ENCODE measurements at regions not wholly inside any gene's neighbourhood (a gene's known extent, or its start where the extent isn't known, plus 50 kb on each side); places are given as distances from the start of the nearest gene placed in this dataset.
A peak's percentile ranks its signal among the peaks of the same experiment; 100 is the strongest.

DNA sequence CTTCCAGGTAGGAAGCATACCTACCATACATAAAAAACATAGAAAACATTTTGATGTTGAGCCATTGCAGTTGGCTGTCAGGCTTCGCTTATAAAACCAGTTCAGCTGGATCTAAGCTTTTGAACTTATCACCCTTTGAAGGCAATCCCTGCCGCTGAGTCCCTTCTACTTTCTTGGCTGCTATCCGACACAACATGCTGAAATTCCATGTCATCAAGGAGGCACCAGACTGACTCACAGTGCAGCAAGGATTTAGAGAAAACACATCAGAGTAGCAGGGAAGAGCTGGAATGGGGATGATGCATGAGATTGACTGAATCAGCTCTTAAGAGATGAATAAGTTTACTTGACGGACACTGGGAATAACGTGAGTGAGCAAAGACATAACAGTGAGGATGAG, 135.0 kb upstream of the MAN1A1 start:
- no peak for TF ChIP-seq TAF1 (IDR thresholded peaks at IDR 0.05; ENCODE audit: borderline replicate concordance, insufficient read depth, low read length)
- TF ChIP-seq, protein P1, sequence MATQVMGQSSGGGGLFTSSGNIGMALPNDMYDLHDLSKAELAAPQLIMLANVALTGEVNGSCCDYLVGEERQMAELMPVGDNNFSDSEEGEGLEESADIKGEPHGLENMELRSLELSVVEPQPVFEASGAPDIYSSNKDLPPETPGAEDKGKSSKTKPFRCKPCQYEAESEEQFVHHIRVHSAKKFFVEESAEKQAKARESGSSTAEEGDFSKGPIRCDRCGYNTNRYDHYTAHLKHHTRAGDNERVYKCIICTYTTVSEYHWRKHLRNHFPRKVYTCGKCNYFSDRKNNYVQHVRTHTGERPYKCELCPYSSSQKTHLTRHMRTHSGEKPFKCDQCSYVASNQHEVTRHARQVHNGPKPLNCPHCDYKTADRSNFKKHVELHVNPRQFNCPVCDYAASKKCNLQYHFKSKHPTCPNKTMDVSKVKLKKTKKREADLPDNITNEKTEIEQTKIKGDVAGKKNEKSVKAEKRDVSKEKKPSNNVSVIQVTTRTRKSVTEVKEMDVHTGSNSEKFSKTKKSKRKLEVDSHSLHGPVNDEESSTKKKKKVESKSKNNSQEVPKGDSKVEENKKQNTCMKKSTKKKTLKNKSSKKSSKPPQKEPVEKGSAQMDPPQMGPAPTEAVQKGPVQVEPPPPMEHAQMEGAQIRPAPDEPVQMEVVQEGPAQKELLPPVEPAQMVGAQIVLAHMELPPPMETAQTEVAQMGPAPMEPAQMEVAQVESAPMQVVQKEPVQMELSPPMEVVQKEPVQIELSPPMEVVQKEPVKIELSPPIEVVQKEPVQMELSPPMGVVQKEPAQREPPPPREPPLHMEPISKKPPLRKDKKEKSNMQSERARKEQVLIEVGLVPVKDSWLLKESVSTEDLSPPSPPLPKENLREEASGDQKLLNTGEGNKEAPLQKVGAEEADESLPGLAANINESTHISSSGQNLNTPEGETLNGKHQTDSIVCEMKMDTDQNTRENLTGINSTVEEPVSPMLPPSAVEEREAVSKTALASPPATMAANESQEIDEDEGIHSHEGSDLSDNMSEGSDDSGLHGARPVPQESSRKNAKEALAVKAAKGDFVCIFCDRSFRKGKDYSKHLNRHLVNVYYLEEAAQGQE (IDR thresholded peaks at IDR 0.05; ENCODE audit: insufficient read depth in 1 of 2, low read depth in 2 of 2, low read length in 2 of 2) = 0 out of 4 replicates have a peak, but pooled peaks of 1 of the 2 experiments have one; percentile 7

GRCh38 chr6:119483908-119484307, 134.3 kb upstream of the MAN1A1 start:
- no peak for TF ChIP-seq FOXP2 (optimal IDR thresholded peaks at IDR 0.05; ENCODE audit: borderline replicate concordance, extremely low read depth, extremely low read length, insufficient read depth)
- TF ChIP-seq TAF1 (IDR thresholded peaks at IDR 0.05; ENCODE audit: borderline replicate concordance, insufficient read depth, low read length) = no peak
- no peak for TF ChIP-seq SIN3A (IDR thresholded peaks at IDR 0.05; ENCODE audit: borderline replicate concordance, insufficient read depth, low read length)
- TF ChIP-seq POLR2AphosphoS5 (IDR thresholded peaks at IDR 0.05; ENCODE audit: low read depth, low read length) = no peak
- TF ChIP-seq, protein P1 (IDR thresholded peaks at IDR 0.05; ENCODE audit: insufficient read depth in 1 of 2, low read depth in 2 of 2, low read length in 2 of 2) = no peak

DNA sequence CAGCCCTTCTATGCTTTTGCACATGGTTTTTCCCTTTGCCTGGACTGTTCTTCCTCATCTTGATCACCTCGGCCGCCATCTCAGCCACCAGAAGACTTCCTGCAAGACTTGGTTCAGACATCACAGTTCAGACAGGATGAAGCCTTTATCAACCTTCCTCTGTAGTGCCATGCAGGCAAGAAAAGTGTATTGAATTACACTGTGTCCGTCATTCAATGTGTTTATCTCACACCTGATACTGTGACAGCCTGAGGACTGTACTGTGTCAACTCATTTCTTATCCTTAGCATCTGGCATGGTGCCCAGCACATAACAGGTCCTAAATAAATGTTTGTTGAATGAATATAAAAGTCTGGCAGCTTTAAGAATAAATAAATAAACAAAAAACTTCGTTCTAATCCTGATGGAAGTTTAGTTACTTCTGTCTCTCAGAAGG, 133.3 kb upstream of the MAN1A1 start:
- TF ChIP-seq POLR2AphosphoS5 (IDR thresholded peaks at IDR 0.05; ENCODE audit: low read depth, low read length) (no peak), FOXP2 (optimal IDR thresholded peaks at IDR 0.05; ENCODE audit: borderline replicate concordance, extremely low read depth, extremely low read length, insufficient read depth) (no peak), SIN3A (IDR thresholded peaks at IDR 0.05; ENCODE audit: borderline replicate concordance, insufficient read depth, low read length) (no peak), TAF1 (IDR thresholded peaks at IDR 0.05; ENCODE audit: borderline replicate concordance, insufficient read depth, low read length) (no peak)
- TF ChIP-seq, protein P1 (IDR thresholded peaks at IDR 0.05; ENCODE audit: insufficient read depth in 1 of 2, low read depth in 2 of 2, low read length in 2 of 2) = no peak

DNA sequence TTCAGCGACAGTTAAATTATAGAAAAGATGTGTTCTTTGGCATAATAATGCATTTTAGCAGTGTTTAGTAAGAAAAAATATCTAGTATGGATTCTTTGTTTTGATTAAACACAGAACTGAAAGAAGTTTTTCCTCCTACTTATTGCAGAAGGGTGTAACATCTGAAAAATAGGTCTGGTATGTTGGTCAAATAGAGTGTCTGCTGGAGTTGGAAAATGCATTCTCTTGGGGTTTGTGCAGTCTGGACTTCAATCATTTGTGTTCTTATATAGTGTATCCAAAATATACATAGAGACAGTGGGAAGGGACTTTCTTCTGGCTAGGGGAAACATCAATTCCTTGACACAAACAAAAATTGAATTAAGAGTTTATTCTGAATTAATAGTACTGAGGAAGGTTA, 132.4 kb upstream of the MAN1A1 start:
- TF ChIP-seq FOXP2 (optimal IDR thresholded peaks at IDR 0.05; ENCODE audit: borderline replicate concordance, extremely low read depth, extremely low read length, insufficient read depth) (no peak), SIN3A (IDR thresholded peaks at IDR 0.05; ENCODE audit: borderline replicate concordance, insufficient read depth, low read length) (no peak), POLR2AphosphoS5 (IDR thresholded peaks at IDR 0.05; ENCODE audit: low read depth, low read length) (no peak), TAF1 (IDR thresholded peaks at IDR 0.05; ENCODE audit: borderline replicate concordance, insufficient read depth, low read length) (no peak)
- TF ChIP-seq, protein P1 (IDR thresholded peaks at IDR 0.05; ENCODE audit: insufficient read depth in 1 of 2, low read depth in 2 of 2, low read length in 2 of 2) = no peak

DNA sequence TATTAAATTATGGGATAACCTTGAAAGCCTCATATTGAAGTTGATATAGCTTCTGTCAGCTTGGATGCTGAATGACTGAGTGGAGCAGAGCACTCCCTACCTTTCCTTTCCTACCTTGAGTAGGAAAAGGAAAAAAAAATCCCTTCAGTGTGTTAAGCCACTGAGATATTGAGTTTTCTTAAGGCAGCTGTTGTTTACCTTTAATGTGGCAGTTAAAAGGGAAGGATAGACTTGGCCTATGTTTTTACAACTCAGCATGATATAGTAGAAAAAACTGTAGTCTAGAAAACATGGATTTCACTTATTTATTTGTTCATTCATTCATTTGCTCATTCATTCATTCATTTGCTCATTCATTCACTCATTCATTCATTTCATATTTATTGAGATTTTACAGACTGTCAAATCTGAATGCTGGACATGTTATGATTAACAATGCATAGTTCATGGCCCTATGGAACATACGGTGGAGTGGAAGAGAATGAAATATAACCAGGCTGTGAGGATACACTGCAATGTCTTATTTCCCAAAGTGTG, 131.5 kb upstream of the MAN1A1 start:
- TF ChIP-seq TAF1 (IDR thresholded peaks at IDR 0.05; ENCODE audit: borderline replicate concordance, insufficient read depth, low read length) (no peak), SIN3A (IDR thresholded peaks at IDR 0.05; ENCODE audit: borderline replicate concordance, insufficient read depth, low read length) (no peak), FOXP2 (optimal IDR thresholded peaks at IDR 0.05; ENCODE audit: borderline replicate concordance, extremely low read depth, extremely low read length, insufficient read depth) (no peak), POLR2AphosphoS5 (IDR thresholded peaks at IDR 0.05; ENCODE audit: low read depth, low read length) (no peak)
- TF ChIP-seq, protein P1 (IDR thresholded peaks at IDR 0.05; ENCODE audit: insufficient read depth in 1 of 2, low read depth in 2 of 2, low read length in 2 of 2) = no peak

Data from PFSK-1 (cell line).